HG02642 (cell line): ENCODE measurements at regions not wholly inside any gene's neighbourhood (a gene's known extent, or its start where the extent isn't known, plus 50 kb on each side); places are given as distances from the start of the nearest gene placed in this dataset.
"Not testable (repeated sequence)": the region's sequence is repeated elsewhere in the genome, so short reads cannot be mapped to it uniquely, and the experiment has no call there.

Source experiments
- ATAC-seq: cut with Tn5 transposase; IDR thresholded peaks from one replicate; pipeline ENCODE4 v1.9.1; 2021; ENCODE audit warnings: mild to moderate bottlenecking; ENCODE audit not compliant: unreplicated experiment, poor library complexity

GRCh38 chr6:134745192-134745591, 204.7 kb downstream of the ALDH8A1 start:
- not testable (repeated sequence) for ATAC-seq

- no peak for ATAC-seq
Observed at GRCh38 chr6:134744301-134744700, 205.6 kb downstream of the ALDH8A1 start.

DNA sequence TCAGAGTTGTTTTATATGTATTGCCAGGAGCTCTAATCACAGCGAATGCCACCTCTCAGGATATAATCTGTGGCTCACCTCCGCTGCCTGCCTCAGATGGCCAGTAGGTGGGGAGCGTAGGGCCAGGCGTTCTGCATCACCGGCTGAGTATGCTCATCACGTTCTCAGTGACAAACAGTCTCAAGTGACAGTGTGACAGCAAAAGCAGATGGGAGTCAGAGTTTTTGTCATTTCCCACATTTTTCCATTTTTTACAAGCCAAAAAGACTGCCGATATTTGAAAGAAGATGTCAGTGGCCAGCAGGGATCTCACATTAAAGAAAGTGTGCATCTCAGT, 208.7 kb downstream of the ALDH8A1 start:
- no peak for ATAC-seq

DNA sequence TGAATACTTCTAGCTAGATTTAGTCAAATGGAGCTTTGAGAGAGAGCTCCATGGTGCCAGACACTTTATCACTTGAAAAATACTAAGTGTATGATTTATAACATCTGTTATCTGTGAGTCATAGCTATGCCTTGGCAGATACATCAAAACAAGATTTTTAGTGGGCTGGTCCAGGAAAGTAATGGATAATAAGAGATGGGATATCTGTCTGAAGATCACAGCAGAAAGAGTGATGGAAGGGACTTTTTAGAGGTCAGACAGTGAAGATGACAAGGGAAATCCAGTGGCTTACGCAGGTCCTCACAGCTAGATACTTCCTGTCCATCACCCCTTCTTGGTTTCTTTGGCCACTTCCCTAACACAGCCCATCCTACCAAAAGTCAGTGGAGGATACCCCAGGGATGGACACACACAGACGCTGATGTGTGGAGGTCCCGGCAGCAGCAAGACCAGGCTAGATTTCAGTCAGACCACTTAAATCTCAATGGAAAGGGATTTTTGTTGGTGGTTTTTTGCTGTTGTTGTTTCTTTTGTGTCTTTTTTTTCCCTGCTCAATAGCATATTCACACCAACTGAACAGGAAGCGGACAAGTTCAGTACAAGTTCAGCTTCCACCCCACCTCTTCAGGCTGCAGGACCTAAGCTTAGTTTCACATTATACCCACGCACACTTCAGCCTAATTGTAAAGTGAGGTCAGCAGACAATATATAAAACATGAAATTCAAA, 209.3 kb downstream of the ALDH8A1 start:
- ATAC-seq: no peak

GRCh38 chr6:134740027-134740373, 209.9 kb downstream of the ALDH8A1 start:
- no peak for ATAC-seq

DNA sequence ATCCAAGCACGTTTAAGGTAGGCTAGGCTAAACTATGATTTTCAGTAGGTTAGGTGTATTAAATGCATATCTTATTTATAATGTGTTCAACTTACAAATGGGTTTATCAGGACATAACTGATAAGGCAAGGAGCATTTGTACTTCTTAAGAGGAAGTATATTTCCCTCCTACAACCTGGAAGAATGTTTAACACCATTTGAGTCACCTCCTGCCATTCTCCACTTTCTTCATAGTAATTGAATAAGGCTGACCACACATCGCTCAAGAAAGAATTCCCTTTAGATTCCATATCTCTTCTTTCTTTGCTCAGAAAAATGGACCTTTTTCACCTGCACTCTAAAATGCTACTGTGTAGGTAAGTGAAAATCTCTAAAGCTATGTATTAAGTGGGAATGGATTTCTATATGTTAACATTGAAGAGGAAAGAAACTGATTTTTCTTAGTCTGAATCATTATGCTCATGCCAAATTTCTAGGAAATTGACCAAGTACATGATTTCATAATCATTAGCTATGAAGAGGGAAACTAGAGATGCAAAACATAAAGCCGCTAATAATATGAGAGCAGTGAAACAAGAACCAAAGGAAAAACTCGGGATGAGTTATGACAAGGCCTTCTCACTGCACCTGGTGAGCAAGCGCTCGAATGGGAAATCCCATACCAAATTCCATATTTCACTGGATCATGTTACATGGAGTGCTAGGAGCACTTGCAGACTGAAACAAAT, 210.4 kb downstream of the ALDH8A1 start:
- no peak for ATAC-seq

DNA sequence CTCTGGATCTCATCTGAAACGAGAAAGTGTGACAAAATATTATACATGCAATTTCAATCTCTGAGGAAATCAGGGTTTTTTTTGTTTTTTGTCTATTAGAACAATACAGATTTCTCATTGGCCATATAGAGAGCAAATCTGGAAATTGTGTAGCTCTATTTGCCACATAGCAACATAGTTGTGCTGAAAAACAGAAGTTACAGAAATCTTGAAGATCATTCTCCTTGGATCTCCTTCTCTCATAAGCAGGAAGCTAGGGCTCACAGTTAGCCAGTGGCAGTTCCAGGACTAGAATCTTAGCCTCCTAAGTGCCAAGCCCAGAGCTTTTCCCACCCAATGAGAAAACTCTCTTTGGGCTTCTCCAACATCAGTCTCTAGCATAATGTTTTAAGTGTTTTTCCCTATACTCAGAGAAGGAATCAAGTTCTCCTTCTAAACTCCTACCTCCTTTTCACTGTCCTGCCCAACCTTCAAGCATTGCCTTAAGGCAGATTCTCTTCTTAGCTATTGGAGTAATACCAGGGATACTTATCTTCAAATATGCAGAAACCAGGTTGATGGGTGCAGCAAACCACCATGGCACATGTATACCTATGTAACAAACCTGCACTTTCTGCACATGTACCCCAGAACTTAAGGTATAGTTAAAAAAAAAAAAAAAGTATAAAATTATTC, 211.6 kb downstream of the ALDH8A1 start:
- no peak for ATAC-seq

- ATAC-seq: no peak
Observed at GRCh38 chr6:134735461-134735860, 214.4 kb downstream of the ALDH8A1 start.

DNA sequence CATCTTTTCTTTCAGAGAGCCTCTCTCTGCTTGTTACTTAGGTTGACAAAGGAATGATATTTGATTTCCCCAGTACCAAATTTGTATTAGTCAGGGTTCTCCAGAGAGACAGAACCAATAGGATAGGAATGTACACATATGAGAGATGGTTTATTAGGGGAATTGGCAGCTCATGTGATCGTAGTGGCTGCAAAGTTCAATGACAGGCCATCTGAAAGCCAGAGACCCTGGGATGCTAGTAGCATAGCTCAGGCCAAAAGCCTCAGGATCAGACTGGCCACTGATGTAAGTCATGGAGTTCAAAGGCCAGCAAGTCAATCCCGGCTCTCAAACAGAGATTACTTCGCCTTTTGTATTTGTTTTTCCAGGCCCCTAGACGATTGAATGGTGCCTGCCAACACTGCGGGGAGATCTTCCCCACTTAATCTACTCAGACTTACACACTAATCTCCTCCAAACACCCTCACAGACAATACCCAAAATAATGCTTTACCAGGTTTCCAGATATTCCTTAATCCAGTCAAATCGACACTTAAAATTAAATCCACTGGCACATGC, 215.5 kb downstream of the ALDH8A1 start:
- ATAC-seq: no peak

DNA sequence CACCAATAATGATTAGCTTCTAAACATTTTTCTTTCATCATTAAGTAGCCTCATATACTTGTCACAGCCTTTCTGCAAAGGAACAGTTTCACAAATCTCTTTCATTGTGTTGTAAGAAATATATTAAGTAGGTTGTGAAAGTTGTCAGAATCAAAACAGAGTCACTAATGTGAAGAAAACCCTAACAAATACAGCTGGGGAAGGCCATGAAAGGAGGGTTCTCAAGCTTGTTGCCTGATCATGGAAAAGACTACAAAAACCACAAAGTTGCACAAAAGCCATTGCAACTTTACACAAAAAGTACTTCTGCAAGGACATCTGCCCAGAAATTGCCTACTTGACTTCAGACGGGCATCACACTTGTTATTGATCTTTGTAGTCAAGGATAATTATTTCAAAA, 216.1 kb downstream of the ALDH8A1 start:
- no peak for ATAC-seq

- ATAC-seq: no peak
Observed at GRCh38 chr6:134732763-134733162, 217.1 kb downstream of the ALDH8A1 start.

GRCh38 chr6:134731615-134732014, 218.3 kb downstream of the ALDH8A1 start:
- no peak for ATAC-seq

DNA sequence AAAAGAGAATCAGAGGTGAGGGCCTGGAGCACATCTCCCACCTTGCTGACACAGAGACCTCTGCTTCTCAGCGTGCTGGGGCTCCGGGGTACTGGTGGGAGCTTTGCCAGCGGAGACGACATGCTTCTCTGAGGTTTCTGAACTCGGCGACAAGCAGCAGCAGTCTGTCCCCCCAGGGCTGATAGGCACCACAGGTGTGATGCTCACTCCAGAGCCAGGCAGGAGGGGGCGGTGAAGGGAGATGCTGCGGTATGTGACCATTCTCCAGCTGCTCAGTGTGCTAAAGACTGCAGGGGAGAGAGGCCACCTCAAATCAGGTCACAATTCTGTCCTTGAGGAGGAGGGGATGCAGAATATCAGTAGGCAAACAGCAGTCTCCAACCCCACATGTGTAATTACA, 219.9 kb downstream of the ALDH8A1 start:
- no peak for ATAC-seq

DNA sequence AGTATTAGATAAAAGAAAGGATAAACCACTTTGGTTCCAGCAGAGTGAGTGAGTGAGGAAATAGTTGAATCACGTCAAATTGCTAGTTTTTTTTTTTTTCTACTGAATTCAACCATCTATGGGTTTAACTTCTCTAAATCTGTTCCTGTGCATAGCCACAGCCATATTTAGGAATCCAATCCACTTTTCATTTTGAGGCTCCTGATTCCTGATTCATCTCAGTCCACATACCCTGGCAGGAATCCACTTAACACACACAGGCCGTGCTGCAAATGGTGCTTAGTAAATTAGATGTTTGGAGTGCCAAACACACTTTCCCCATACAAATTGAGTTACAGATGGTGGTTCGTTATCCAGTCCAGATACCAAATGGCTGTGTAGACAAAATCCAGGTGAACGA, 220.3 kb downstream of the ALDH8A1 start:
- ATAC-seq: no peak

GRCh38 chr6:134727081-134727480, 222.8 kb downstream of the ALDH8A1 start:
- no peak for ATAC-seq

GRCh38 chr6:134725590-134725989, 224.3 kb downstream of the ALDH8A1 start:
- no peak for ATAC-seq

GRCh38 chr6:134724771-134725340, 225.0 kb downstream of the ALDH8A1 start:
- ATAC-seq: no peak

DNA sequence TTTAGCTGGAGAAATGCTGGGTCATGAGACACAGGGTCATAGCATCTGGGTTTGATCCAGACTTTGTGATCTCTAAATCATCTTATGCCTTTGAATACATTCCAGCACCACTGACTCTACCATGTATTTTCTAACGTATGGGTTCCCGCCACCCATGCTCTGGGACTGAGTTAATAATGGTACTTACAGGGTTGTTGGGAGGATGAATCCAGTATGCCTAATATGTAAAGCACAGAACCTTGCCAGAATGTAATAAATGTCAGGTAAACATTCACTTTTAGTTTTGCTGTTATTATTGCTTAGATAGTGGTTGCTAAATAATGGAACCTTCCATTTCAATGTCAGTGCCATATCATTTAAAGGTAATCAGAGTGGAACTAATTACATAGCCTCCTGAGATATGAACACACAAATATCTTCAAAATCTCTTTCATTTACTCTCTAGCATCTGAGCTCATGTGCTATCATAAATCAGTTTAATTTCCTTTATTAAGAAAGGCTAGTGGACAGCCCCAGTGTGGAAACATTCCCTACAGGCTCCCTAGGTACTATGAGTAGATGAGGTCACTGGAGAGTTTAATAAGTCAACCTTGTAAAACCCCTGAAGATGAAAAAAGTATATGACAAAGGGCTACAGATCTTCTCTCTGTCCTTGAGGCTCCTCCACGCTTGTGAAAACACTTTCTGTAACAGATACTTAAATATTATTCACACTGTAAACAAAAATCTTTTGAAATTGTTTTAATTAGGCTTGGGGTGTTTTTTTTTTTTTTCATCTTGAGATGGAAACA, 226.6 kb downstream of the ALDH8A1 start:
- ATAC-seq: no peak

- ATAC-seq: no peak
Observed at GRCh38 chr6:134722200-134722870, 227.6 kb downstream of the ALDH8A1 start.

DNA sequence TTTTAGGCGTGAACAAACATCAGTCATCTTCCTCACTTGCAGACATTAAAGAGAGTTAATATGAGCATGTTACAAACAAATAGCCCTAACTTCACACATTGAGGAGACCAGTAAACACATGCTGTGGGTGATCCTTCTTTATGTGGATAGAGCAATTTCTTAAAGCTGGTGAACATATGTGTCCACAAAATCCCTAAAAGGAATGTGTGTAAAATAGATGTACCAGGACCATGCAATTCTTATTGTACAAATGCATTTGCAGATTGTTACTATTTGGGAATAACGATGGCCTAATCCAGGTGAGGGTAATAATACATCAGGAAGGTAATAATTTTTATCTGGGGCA, 228.9 kb downstream of the ALDH8A1 start:
- no peak for ATAC-seq
